ENCODE measurements at regions not wholly inside any gene's neighbourhood (a gene's known extent, or its start where the extent isn't known, plus 50 kb on each side); places are given as distances from the start of the nearest gene placed in this dataset.

- peaks cover 7% of the 10 kb centered on the region; the same call in 1 of the 2 replicates for H3K9me3 Mint-ChIP-seq
- DNase-seq (ENCODE audit: low spot score) (no peak), ATAC-seq (no peak)
- H3K4me3 Mint-ChIP-seq, result no peak overlapping the region
- H3K27me3 Mint-ChIP-seq (ENCODE audit: low read depth), result no peaks in the 10 kb centered on the region; the same call in 1 of the 2 replicates
- no peak for TF ChIP-seq E2F1 (CRISPR knock-in tag; IDR thresholded peaks at IDR 0.05)
- no peak for TF ChIP-seq CDX4 (CRISPR knock-in tag; IDR thresholded peaks at IDR 0.05; ENCODE audit: borderline replicate concordance)
- TF ChIP-seq ZNF423 (CRISPR knock-in tag; IDR thresholded peaks at IDR 0.05), result no peak
- no peak for TF ChIP-seq ETV6 (CRISPR knock-in tag; IDR thresholded peaks at IDR 0.05)
- TF ChIP-seq PRRX2 (CRISPR knock-in tag; IDR thresholded peaks at IDR 0.05), result no peak
- no peak for TF ChIP-seq MAX (CRISPR knock-in tag; IDR thresholded peaks at IDR 0.05)
- H3K27ac Mint-ChIP-seq, result no peak overlapping the region
- CTCF ChIA-PET, result no interaction called here
- peaks cover 24% of the 10 kb centered on the region for H3K4me1 Mint-ChIP-seq
- H3K36me3 Mint-ChIP-seq, result no peaks in the 10 kb centered on the region
- POLR2A ChIA-PET, result no interaction called here
Observed at GRCh38 chr20:46835418-46835817, 59.2 kb upstream of the EYA2 start.

GRCh38 chr20:46837083-46837482 lies 57.6 kb upstream of the EYA2 start:
- Mint-ChIP-seq H3K27me3 (ENCODE audit: low read depth) (no peaks in the 10 kb centered on the region), H3K36me3 (no peaks in the 10 kb centered on the region), H3K4me1 (peaks cover 24% of the 10 kb centered on the region), H3K9me3 (peaks cover under 1% of the 10 kb centered on the region; the same call in 1 of the 2 replicates), H3K4me3 (no peak overlapping the region), H3K27ac (no peak overlapping the region; the same call in 1 of the 2 replicates)
- ATAC-seq, result no peak
- no peak for TF ChIP-seq JUN (CRISPR knock-in tag; IDR thresholded peaks at IDR 0.05)
- no peak for TF ChIP-seq ZNF671 (CRISPR knock-in tag; IDR thresholded peaks at IDR 0.05)
- TF ChIP-seq E2F4 (CRISPR knock-in tag; IDR thresholded peaks at IDR 0.05; ENCODE audit: borderline replicate concordance, low read depth), result no peak
- ChIA-PET CTCF (no interaction called here), POLR2A (no interaction called here)
- DNase-seq (ENCODE audit: low spot score), result no peak

- Mint-ChIP-seq H3K4me3 (no peak overlapping the region), H3K4me1 (peaks cover 24% of the 10 kb centered on the region), H3K9me3 (no peaks in the 10 kb centered on the region), H3K27me3 (ENCODE audit: low read depth) (no peaks in the 10 kb centered on the region), H3K36me3 (no peaks in the 10 kb centered on the region), H3K27ac (no peak overlapping the region)
- POLR2A ChIA-PET, result no interaction called here
- CTCF ChIA-PET, result interaction anchor here (0.8 to 1.3 kb wide), 4 partner anchors 17 to 101 kb away, joined by 3 to 8 read pairs (median 4); no protein-coding TSS in a partner anchor
- DNase-seq (ENCODE audit: low spot score) (peak; percentile 25), ATAC-seq (peak; percentile 98)
- no peak for TF ChIP-seq NFATC4 (CRISPR knock-in tag; IDR thresholded peaks at IDR 0.05)
- TF ChIP-seq CDX4 (CRISPR knock-in tag; IDR thresholded peaks at IDR 0.05; ENCODE audit: borderline replicate concordance), result no peak
- no peak for TF ChIP-seq ERG (CRISPR knock-in tag; IDR thresholded peaks at IDR 0.05)
- no peak for TF ChIP-seq ZNF423 (CRISPR knock-in tag; IDR thresholded peaks at IDR 0.05)
- TF ChIP-seq IRF1 (CRISPR knock-in tag; IDR thresholded peaks at IDR 0.05), result no peak
- TF ChIP-seq ZMAT4 (CRISPR knock-in tag; IDR thresholded peaks at IDR 0.05), result no peak
- TF ChIP-seq ESRRA (CRISPR knock-in tag; IDR thresholded peaks at IDR 0.05; ENCODE audit: borderline replicate concordance), result no peak
- no peak for TF ChIP-seq SMAD3 (CRISPR knock-in tag; IDR thresholded peaks at IDR 0.05; ENCODE audit: borderline replicate concordance)
- TF ChIP-seq E2F4 (CRISPR knock-in tag; IDR thresholded peaks at IDR 0.05; ENCODE audit: borderline replicate concordance, low read depth), result no peak
- no peak for TF ChIP-seq ZNF425 (CRISPR knock-in tag; conservative IDR thresholded peaks at IDR 0.05)
- no peak for TF ChIP-seq ZSCAN18 (CRISPR knock-in tag; IDR thresholded peaks at IDR 0.05)
- no peak for TF ChIP-seq PRRX2 (CRISPR knock-in tag; IDR thresholded peaks at IDR 0.05)
- no peak for TF ChIP-seq TP53 (CRISPR knock-in tag; IDR thresholded peaks at IDR 0.05)
- no peak for TF ChIP-seq HMGA2 (CRISPR knock-in tag; IDR thresholded peaks at IDR 0.05)
- TF ChIP-seq ZNF219 (CRISPR knock-in tag; IDR thresholded peaks at IDR 0.05; ENCODE audit: borderline replicate concordance), result no peak
Observed at GRCh38 chr20:46838011-46838410, 56.6 kb upstream of the EYA2 start.
